ENCODE measurements at regions not wholly inside any gene's neighbourhood (a gene's known extent, or its start where the extent isn't known, plus 50 kb on each side); places are given as distances from the start of the nearest gene placed in this dataset.

DNA sequence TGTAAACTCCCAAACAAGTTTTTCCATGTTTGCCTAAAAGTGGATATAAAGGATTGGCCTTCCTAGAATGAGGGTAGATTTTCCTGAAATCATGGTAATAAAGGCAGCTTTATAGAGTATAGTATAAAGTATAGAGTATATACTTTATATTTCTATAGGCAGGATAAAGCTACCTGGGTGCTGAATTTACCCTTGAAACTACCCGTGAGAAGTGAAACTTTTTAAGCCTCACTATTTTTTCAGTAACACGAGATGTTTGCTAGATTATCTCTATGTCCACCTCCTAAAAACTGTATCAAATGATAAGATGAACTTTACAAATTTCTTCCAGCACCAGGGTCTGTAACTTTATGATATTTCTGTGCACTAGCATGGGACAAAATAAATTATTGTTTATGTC is 340.0 kb upstream of the GALNTL6 start (continued):
- TF ChIP-seq CHD7 (IDR thresholded peaks at IDR 0.05; ENCODE audit: insufficient replicate concordance, low read length): no peak
- TF ChIP-seq TBP (IDR thresholded peaks at IDR 0.05; ENCODE audit: low read depth, low read length): no peak
- no peak for TF ChIP-seq SP2 (IDR thresholded peaks at IDR 0.05; ENCODE audit: low read length)
- no peak for TF ChIP-seq SRF (IDR thresholded peaks at IDR 0.05; ENCODE audit: low read depth, low read length)
- no peak for TF ChIP-seq MAFK (IDR thresholded peaks at IDR 0.05; ENCODE audit: low read depth, low read length)
- no peak for TF ChIP-seq JUN (IDR thresholded peaks at IDR 0.05; ENCODE audit: low read depth, low read length)
- no peak for TF ChIP-seq KDM4A (IDR thresholded peaks at IDR 0.05; ENCODE audit: low read depth, low read length, severe bottlenecking)
- no peak for TF ChIP-seq FOSL1 (IDR thresholded peaks at IDR 0.05; ENCODE audit: insufficient read depth, low read depth, low read length)
- TF ChIP-seq, protein P1, sequence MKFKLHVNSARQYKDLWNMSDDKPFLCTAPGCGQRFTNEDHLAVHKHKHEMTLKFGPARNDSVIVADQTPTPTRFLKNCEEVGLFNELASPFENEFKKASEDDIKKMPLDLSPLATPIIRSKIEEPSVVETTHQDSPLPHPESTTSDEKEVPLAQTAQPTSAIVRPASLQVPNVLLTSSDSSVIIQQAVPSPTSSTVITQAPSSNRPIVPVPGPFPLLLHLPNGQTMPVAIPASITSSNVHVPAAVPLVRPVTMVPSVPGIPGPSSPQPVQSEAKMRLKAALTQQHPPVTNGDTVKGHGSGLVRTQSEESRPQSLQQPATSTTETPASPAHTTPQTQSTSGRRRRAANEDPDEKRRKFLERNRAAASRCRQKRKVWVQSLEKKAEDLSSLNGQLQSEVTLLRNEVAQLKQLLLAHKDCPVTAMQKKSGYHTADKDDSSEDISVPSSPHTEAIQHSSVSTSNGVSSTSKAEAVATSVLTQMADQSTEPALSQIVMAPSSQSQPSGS (IDR thresholded peaks at IDR 0.05; ENCODE audit: low read length): no peak
- TF ChIP-seq JUND (IDR thresholded peaks at IDR 0.05; ENCODE audit: low read length): no peak
- no peak for TF ChIP-seq CTBP2 (IDR thresholded peaks at IDR 0.05; ENCODE audit: borderline replicate concordance, insufficient read depth, insufficient read length, low read length)
